ENCODE measurements at regions not wholly inside any gene's neighbourhood (a gene's known extent, or its start where the extent isn't known, plus 50 kb on each side); places are given as distances from the start of the nearest gene placed in this dataset.
A peak's percentile ranks its signal among the peaks of the same experiment; 100 is the strongest.

GRCh38 chr10:4198216-4198615, 413.2 kb upstream of the KLF6 start:
- ATAC-seq (no peak), DNase-seq (no peak)
- no peak overlapping the region for H3K4me3 ChIP-seq
- intact Hi-C loops (cut with DNase I; ENCODE audit: low total_unique reads) (no loop called here), in situ Hi-C loops (cut with MboI; ENCODE audit: low sequenced_read_pairs in 4 of 4) (no loop called here)
- peaks cover 22% of the 10 kb centered on the region in 2 donors for H3K4me1 ChIP-seq
- H3K27ac ChIP-seq = no peak overlapping the region
- no peaks in the 10 kb centered on the region for H3K36me3 ChIP-seq
- no peaks in the 10 kb centered on the region for H3K27me3 ChIP-seq
- H3K9me3 ChIP-seq = no peaks in the 10 kb centered on the region
- TF ChIP-seq CTCF (IDR thresholded peaks at IDR 0.05 in 4 of 5, conservative IDR thresholded peaks at IDR 0.05 in 1 of 5) (no peak), POLR2A (IDR thresholded peaks at IDR 0.05) (no peak)

- DNase-seq = no peak
- intact Hi-C loops (cut with DNase I; ENCODE audit: low total_unique reads) (no loop called here), in situ Hi-C loops (cut with MboI; ENCODE audit: low sequenced_read_pairs in 4 of 4) (no loop called here)
- Histone ChIP-seq H3K27ac (peak overlapping the region; percentile 47 to 60 (median 60)), H3K27me3 (no peaks in the 10 kb centered on the region), H3K4me3 (no peak overlapping the region), H3K9me3 (no peaks in the 10 kb centered on the region), H3K36me3 (no peaks in the 10 kb centered on the region), H3K4me1 (peaks cover 22% of the 10 kb centered on the region in 2 donors)
- no peak for TF ChIP-seq CTCF (IDR thresholded peaks at IDR 0.05 in 4 of 5, conservative IDR thresholded peaks at IDR 0.05 in 1 of 5)
- no peak for TF ChIP-seq POLR2A (IDR thresholded peaks at IDR 0.05)
- ATAC-seq = no peak
These were observed 412.7 kb upstream of the KLF6 start for GRCh38 chr10:4197676-4198075.

- TF ChIP-seq POLR2A (IDR thresholded peaks at IDR 0.05) (no peak), CTCF (IDR thresholded peaks at IDR 0.05 in 4 of 5, conservative IDR thresholded peaks at IDR 0.05 in 1 of 5) (no peak)
- ATAC-seq (peak; percentile 33 to 65), DNase-seq (no peak)
- H3K27ac ChIP-seq = peak overlapping the region; percentile 47 to 60 (median 60)
- in situ Hi-C loops (cut with MboI; ENCODE audit: low sequenced_read_pairs in 4 of 4) = no loop called here
- peaks cover 22% of the 10 kb centered on the region in 2 donors for H3K4me1 ChIP-seq
- H3K4me3 ChIP-seq = no peak overlapping the region
- H3K36me3 ChIP-seq = no peaks in the 10 kb centered on the region
- H3K9me3 ChIP-seq = no peaks in the 10 kb centered on the region
- intact Hi-C loops (cut with DNase I; ENCODE audit: low total_unique reads) = no loop called here
- no peaks in the 10 kb centered on the region for H3K27me3 ChIP-seq
These were observed 411.9 kb upstream of the KLF6 start for GRCh38 chr10:4196771-4197390.

GRCh38 chr10:4196183-4196582, 411.2 kb upstream of the KLF6 start:
- ATAC-seq = peak in 1 of 2 donors; percentile 19
- H3K27ac ChIP-seq = peak overlapping the region; percentile 47 to 60 (median 60)

More at GRCh38 chr10:4196183-4196582, 411.2 kb upstream of the KLF6 start:
- no peaks in the 10 kb centered on the region for H3K36me3 ChIP-seq
- peaks cover 22% of the 10 kb centered on the region in 2 donors for H3K4me1 ChIP-seq
- no peak overlapping the region for H3K4me3 ChIP-seq
- no peaks in the 10 kb centered on the region for H3K9me3 ChIP-seq
- H3K27me3 ChIP-seq = no peaks in the 10 kb centered on the region
- TF ChIP-seq POLR2A (IDR thresholded peaks at IDR 0.05) = no peak
- TF ChIP-seq CTCF (IDR thresholded peaks at IDR 0.05 in 4 of 5, conservative IDR thresholded peaks at IDR 0.05 in 1 of 5) = no peak
- in situ Hi-C loops (cut with MboI; ENCODE audit: low sequenced_read_pairs in 4 of 4) = no loop called here
- intact Hi-C loops (cut with DNase I; ENCODE audit: low total_unique reads) = no loop called here
- DNase-seq = no peak
